ENCODE measurements at regions not wholly inside any gene's neighbourhood (a gene's known extent, or its start where the extent isn't known, plus 50 kb on each side); places are given as distances from the start of the nearest gene placed in this dataset.

DNA sequence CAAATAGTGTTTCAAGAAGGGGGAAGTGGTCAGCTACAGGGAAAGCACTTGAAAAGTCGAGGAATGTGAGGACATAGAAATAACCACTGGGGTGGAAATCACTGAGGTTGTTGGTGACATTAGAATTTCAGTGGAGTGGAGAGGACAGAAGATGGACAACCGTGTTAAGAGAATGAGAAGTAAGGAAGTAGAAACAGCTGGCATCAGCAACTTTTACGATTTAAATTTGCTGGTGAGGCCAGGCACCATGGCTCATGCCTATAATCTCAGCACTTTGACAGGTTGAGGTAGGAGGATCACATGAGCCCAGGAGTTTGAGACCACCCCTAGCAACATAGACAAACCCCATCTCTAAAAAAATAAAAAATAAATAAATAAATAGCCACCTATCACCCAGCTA lies 83.2 kb upstream of the PSMD7 start:
- H3K79me2 ChIP-seq (ENCODE audit: control insufficient read depth, insufficient read depth, low read length), result no peaks in the 10 kb centered on the region
- no peaks in the 10 kb centered on the region for H3K4me1 ChIP-seq (ENCODE audit: control insufficient read depth, extremely low read depth, insufficient read depth, low read length)
- no peak overlapping the region for H3K9ac ChIP-seq (ENCODE audit: insufficient read depth, low read length)
- H2AFZ ChIP-seq (ENCODE audit: low read length), result no peak overlapping the region
- H3K36me3 ChIP-seq (ENCODE audit: control insufficient read depth, insufficient read depth, low read length), result no peaks in the 10 kb centered on the region
- H3K4me2 ChIP-seq (ENCODE audit: extremely low read depth, insufficient read depth, low read length), result no peak overlapping the region
- no peaks in the 10 kb centered on the region for H3K9me3 ChIP-seq (ENCODE audit: control insufficient read depth, insufficient read depth, low read depth, low read length)
- no peaks in the 10 kb centered on the region for H3K27me3 ChIP-seq (ENCODE audit: control insufficient read depth, insufficient read depth, low read length)
- H3K4me3 ChIP-seq (replicated peaks in 1 of 4; ENCODE audit: control extremely low read depth in 1 of 4, insufficient read depth in 1 of 4, low read depth in 3 of 4, low read length in 4 of 4), result no peak overlapping the region
- TF ChIP-seq, protein P1, sequence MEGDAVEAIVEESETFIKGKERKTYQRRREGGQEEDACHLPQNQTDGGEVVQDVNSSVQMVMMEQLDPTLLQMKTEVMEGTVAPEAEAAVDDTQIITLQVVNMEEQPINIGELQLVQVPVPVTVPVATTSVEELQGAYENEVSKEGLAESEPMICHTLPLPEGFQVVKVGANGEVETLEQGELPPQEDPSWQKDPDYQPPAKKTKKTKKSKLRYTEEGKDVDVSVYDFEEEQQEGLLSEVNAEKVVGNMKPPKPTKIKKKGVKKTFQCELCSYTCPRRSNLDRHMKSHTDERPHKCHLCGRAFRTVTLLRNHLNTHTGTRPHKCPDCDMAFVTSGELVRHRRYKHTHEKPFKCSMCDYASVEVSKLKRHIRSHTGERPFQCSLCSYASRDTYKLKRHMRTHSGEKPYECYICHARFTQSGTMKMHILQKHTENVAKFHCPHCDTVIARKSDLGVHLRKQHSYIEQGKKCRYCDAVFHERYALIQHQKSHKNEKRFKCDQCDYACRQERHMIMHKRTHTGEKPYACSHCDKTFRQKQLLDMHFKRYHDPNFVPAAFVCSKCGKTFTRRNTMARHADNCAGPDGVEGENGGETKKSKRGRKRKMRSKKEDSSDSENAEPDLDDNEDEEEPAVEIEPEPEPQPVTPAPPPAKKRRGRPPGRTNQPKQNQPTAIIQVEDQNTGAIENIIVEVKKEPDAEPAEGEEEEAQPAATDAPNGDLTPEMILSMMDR (conservative IDR thresholded peaks at IDR 0.05 in 1 of 2, IDR thresholded peaks at IDR 0.05 in 1 of 2; ENCODE audit: low read depth in 1 of 2, low read length in 2 of 2), result no peak
- TF ChIP-seq EZH2 (IDR thresholded peaks at IDR 0.05; ENCODE audit: low read length, missing control alignments), result no peak
- no peak overlapping the region for H3K27ac ChIP-seq (ENCODE audit: insufficient read depth, low read length)
- no peaks in the 10 kb centered on the region for H4K20me1 ChIP-seq (ENCODE audit: control insufficient read depth, extremely low read depth, insufficient read depth, low read length)
- DNase-seq (ENCODE audit: low read depth in 2 of 2), result no peak

DNA sequence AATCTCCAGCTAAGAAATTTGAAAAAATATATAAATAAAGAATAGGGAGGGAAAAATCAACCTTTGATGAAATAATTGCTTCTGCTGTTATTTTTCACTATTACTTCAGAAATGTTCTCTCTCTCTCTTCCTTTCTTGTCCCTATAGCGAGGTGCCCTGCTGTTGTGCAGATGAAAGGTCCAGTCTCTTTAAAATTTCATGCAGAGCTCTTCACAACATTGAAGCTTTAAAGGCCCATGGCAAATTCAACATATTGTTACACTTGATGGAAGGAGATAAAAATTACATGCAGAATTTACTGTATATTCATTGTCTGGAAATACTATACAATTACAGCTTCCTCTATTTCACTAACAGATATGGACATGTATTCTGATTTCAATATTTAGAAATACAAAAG lies 86.4 kb upstream of the PSMD7 start:
- Histone ChIP-seq H3K27ac (ENCODE audit: insufficient read depth, low read length) (no peak overlapping the region), H3K4me2 (ENCODE audit: extremely low read depth, insufficient read depth, low read length) (no peak overlapping the region), H3K27me3 (ENCODE audit: control insufficient read depth, insufficient read depth, low read length) (no peaks in the 10 kb centered on the region), H3K36me3 (ENCODE audit: control insufficient read depth, insufficient read depth, low read length) (no peaks in the 10 kb centered on the region), H3K9me3 (ENCODE audit: control insufficient read depth, insufficient read depth, low read depth, low read length) (no peaks in the 10 kb centered on the region), H3K4me3 (replicated peaks in 1 of 4; ENCODE audit: control extremely low read depth in 1 of 4, insufficient read depth in 1 of 4, low read depth in 3 of 4, low read length in 4 of 4) (no peak overlapping the region), H3K9ac (ENCODE audit: insufficient read depth, low read length) (no peak overlapping the region), H2AFZ (ENCODE audit: low read length) (no peak overlapping the region), H4K20me1 (ENCODE audit: control insufficient read depth, extremely low read depth, insufficient read depth, low read length) (no peaks in the 10 kb centered on the region), H3K79me2 (ENCODE audit: control insufficient read depth, insufficient read depth, low read length) (no peaks in the 10 kb centered on the region), H3K4me1 (ENCODE audit: control insufficient read depth, extremely low read depth, insufficient read depth, low read length) (no peaks in the 10 kb centered on the region)
- DNase-seq (ENCODE audit: low read depth in 2 of 2), result no peak
- TF ChIP-seq, protein P1 (conservative IDR thresholded peaks at IDR 0.05 in 1 of 2, IDR thresholded peaks at IDR 0.05 in 1 of 2; ENCODE audit: low read depth in 1 of 2, low read length in 2 of 2), result no peak
- no peak for TF ChIP-seq EZH2 (IDR thresholded peaks at IDR 0.05; ENCODE audit: low read length, missing control alignments)

DNA sequence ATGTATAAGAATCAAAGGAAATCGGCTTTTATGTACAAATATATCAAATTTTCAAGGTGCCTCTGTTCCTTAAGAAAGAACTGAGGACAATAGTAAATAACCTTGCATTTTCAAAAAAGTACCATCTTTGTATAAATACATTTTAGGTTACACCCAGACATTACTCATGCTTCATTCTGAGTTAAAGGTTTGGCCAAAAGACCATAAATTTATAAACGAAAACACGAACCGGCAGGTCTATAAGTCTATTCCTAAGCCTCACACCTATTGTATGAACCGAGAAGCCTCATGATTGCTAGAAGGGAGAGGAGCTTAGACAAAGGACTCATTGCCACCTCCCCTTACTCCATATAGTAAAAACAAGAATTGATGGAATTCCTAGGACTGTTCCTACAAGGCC lies 94.6 kb upstream of the PSMD7 start:
- no peaks in the 10 kb centered on the region for H3K79me2 ChIP-seq (ENCODE audit: control insufficient read depth, insufficient read depth, low read length)
- H3K4me1 ChIP-seq (ENCODE audit: control insufficient read depth, extremely low read depth, insufficient read depth, low read length), result no peaks in the 10 kb centered on the region
- no peak overlapping the region for H3K27ac ChIP-seq (ENCODE audit: insufficient read depth, low read length)
- no peak for DNase-seq (ENCODE audit: low read depth in 2 of 2)
- H2AFZ ChIP-seq (ENCODE audit: low read length), result no peak overlapping the region
- no peak overlapping the region for H3K4me2 ChIP-seq (ENCODE audit: extremely low read depth, insufficient read depth, low read length)
- no peak for TF ChIP-seq EZH2 (IDR thresholded peaks at IDR 0.05; ENCODE audit: low read length, missing control alignments)
- TF ChIP-seq, protein P1 (conservative IDR thresholded peaks at IDR 0.05 in 1 of 2, IDR thresholded peaks at IDR 0.05 in 1 of 2; ENCODE audit: low read depth in 1 of 2, low read length in 2 of 2), result no peak
- no peaks in the 10 kb centered on the region for H4K20me1 ChIP-seq (ENCODE audit: control insufficient read depth, extremely low read depth, insufficient read depth, low read length)
- H3K9ac ChIP-seq (ENCODE audit: insufficient read depth, low read length), result no peak overlapping the region
- H3K9me3 ChIP-seq (ENCODE audit: control insufficient read depth, insufficient read depth, low read depth, low read length), result no peaks in the 10 kb centered on the region
- no peaks in the 10 kb centered on the region for H3K27me3 ChIP-seq (ENCODE audit: control insufficient read depth, insufficient read depth, low read length)
- no peaks in the 10 kb centered on the region for H3K36me3 ChIP-seq (ENCODE audit: control insufficient read depth, insufficient read depth, low read length)
- H3K4me3 ChIP-seq (replicated peaks in 1 of 4; ENCODE audit: control extremely low read depth in 1 of 4, insufficient read depth in 1 of 4, low read depth in 3 of 4, low read length in 4 of 4), result no peak overlapping the region

Measured in fibroblast of lung (primary cell).